ENCODE measurements at regions not wholly inside any gene's neighbourhood (a gene's known extent, or its start where the extent isn't known, plus 50 kb on each side); places are given as distances from the start of the nearest gene placed in this dataset.
"Not testable (repeated sequence)": the region's sequence is repeated elsewhere in the genome, so short reads cannot be mapped to it uniquely, and the experiment has no call there.

DNA sequence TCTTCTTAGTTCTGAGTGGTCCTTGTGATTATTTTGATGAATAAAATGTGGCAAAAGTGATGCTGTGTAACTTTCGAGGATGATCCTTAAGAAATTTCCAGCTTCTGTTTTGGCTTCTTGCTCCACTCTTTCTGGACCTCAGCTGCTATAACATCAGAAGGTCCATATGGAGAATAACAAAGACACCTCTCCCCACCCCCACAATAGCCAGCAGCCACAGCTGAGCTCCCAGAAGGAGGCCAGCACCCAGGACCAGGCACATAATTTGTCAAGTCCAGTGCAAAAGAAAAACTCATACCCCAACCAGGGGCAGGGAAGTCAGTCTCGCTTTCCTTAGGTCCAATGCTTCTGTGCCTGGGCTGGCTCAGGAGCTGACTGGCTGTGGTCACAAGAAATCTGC is 357.6 kb downstream of the RFC3 start:
- FAIRE-seq = no peak

DNA sequence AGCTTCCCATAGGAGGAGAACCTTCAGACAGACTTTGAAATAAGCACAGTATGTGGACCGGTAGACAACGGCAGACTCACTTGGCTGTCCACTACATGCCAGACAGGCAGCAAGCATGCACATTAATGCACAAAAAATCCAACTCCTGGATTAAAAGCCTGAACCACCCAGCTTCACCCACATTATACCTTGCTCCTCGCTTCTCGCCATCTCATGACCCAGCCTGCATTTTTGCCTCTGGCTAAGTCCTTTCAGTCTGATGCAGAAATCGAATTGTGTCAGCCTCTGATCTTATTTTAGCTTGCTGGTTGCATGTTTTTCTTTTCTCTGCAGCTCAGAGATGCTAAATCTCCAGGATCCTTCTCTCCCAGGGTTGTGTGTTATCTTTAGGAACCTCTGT is 358.7 kb downstream of the RFC3 start:
- no peak for FAIRE-seq

DNA sequence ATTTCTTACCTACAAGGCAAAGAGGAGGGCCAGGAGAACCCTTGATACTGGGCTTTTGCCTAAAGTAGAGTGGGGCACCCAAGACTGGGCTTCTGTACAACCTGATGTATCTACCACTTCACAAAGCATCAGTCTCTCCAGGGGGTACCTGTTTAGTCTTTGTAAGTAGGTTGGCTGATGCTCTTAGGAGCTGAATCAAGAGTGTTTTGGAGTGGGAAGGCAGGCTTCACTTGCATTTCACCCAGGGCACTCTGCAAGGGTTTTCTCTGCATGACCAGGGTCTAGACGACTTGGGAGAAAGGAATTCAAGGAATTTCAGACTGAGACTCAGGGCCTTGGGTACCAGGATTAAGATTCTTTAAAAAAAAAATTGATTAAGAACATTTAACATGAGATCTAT is 361.5 kb downstream of the RFC3 start:
- no peak for FAIRE-seq

DNA sequence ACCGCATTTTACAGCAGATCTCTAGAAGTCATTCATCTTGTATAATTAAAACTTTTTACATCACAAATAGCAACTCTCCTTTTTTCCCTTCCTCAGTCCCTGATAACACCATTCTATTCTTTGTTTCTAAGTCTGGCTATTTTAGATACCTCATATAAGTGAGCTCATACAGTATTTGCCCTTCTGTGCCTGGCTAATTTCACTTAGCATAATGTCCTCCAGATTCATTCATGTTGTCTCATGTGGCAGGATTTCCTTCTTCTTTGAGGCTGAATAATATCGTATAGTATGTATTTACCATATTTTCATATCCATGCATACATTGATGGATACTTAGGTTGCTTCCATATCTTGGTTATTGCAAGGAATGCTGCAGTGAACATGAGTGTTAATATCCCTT is 362.0 kb downstream of the RFC3 start:
- FAIRE-seq = no peak

DNA sequence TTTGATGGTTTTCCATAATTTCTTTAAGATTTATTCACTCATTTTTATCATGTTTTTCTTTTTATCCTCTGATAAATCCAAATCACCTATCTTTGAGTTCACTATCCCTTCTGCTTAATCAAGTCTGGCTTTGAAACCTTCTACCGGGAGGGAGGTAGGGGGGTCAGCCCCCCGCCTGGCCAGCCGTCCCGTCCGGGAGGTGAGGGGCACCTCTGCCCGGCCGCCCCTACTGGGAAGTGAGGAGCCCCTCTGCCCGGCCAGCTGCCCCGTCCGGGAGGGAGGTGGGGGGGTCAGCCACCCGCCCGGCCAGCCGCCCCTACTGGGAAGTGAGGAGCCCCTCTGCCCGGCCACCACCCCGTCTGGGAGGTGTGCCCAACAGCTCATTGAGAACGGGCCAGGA is 363.3 kb downstream of the RFC3 start:
- FAIRE-seq = not testable (repeated sequence)

DNA sequence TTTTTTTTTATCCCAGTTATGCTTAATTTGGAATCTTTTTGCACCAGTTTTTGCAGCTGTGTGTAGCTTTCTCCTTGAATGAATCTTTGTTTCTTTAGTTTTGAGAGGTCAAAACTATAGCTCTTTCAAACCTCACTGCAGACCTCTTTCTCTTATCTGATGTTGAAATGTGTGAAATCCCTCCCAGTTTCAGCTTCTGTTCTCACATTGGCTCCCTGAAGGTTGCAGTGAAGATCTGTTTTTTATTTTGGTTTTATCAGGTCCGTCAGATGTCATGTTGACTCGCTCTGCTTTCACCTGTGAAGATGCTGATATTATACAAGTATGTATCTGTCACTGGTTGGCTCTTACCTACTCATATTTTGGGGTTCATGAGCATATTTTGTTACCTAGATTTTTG is 372.0 kb downstream of the RFC3 start:
- no peak for FAIRE-seq

DNA sequence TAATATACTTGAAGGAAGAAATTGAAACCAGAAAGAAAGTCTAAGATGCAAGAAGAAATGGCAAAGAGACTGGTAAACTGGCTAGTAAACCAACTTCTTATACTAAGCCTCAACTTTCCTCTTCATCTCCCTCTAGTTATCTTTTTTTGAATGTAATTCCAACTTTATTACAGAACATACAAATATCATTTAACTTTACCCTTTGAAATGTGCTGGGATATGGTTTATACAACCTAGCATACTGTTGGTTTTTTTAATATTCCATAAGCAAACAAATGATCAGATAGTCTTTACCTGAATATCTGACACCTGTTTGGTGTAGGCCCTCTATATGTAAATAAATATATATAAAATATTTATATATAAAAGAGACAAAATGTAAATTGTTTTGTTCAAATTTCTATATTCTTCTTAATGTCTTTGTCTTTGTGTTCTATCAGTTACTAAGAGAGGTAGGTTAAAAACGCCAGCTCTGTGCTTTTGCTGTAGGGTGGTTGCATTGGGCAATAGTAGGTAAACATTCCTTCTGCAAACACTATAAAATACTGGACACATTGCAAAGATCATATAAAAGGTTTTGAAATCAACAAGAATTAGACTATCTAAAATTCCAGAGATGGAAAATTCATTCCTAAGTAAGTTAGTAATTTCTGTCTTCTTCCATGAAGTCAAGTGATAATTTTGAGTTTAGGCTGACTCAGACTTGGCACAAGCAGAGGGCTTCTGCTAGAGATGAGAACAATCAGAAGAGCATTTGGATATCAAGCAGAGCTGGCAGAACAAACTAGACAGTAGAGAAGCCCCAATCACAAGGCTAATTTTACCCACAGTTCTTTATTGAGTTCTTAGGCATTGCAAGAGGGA is 383.3 kb downstream of the RFC3 start:
- no peak for FAIRE-seq

DNA sequence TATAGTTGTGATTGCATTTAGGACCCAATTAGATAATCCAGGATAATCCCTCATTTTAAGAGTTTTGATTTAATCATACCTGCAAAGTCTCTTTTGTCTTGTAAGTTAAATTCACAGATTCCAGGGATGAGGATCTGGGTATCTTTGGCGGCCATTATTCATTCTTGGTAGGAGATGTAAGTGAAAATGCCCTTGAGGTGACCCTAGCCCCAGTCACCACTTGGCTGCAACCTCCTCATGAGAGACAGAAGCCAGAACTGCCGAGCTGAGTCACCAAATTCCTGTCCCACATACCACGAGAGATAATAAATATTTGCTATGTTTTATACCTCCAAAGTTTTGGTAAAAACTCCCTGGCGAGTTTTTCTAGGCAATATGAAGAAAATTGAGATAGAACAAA is 389.4 kb downstream of the RFC3 start:
- FAIRE-seq = no peak

DNA sequence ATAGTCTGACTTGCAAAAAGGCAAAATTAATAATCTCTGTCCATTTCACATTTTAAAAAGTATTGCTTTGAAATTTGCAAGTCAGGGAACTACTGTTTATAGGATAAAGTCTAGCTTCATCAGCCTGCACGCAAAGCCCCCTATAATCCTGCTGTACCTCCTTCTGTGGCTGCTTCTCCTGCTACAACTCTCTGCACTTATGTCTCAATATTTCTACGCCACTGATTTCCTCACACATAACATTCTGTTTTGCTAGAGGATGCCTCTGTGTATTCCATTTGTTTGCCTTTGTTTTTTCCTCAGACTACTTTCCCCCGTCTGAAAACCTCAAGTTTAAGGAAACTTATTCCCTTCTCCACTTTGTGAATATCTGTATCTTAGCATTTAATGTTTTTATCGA is 389.9 kb downstream of the RFC3 start:
- FAIRE-seq = no peak

DNA sequence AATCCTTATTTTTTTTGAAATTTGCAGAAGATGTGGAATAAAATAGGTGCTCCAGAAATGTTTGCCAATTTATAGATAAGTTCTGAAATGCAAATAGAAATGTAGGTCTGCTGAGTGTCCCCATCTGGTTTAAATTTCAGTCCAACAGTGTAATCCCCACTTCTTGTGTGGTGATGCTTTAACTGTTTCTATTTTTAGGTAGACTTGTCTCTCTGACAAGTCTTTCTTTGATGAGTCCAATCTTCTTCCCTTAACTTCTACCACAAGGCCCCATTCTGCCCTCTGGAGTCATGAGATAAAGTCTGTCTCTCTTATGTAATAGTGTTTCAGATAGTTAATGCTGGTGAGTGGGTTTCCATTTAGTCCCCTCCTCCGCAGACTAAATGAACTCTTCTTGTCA is 390.4 kb downstream of the RFC3 start:
- no peak for FAIRE-seq

DNA sequence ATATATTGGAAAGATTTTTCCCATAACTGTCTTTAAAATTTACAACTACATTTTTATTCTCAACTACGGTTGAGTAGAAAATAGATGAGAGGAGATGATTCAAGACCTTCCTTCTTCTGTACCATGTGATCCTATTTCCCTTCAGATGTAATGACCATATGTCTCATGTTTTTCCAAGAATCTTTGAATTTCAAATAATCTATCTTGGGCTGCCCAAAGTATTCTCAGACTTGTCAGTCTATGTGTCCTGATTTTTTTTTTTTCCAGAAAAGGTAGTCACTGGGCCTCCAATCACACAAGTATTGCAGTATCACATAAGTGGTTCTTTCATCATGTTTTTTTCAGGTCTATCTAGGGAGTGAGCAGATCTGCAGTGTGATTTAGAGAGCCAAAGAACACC is 392.4 kb downstream of the RFC3 start:
- no peak for FAIRE-seq

DNA sequence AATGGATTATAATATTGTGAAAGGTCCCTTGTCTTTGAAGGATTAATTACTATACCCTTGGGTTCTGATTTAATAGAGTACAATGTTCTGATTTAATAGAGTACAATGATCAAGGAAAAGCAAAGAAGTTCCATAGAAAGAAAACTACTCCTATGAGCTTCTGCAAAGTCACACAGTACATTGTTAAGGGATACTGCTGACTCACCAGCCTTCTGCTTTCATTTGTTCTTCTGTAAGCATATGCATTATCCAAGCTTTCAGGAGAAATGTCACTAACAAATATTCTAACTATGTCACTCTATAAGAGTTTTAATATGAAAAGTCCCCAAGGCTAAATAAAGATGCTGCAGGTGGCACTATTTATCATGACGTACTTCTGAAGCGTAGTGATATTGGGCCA is 396.7 kb downstream of the RFC3 start:
- FAIRE-seq = no peak

DNA sequence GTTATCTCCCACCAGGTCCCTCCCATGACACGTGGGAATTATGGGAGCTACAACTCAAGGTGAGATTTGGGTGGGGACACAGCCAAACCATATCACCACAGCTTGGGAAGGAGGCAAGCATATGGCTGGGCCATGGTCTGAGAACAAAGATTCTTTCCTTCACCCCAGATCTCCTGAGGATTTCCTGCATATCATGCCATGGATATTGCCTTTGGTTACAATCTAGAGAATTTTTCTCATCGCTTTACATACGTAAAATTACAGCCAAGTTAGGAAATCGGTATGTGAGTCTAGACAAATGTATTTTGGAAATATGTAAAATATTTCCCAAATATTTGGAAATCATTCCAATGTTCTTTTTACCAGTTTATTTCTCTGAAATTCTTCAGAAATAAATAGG is 398.3 kb downstream of the RFC3 start:
- FAIRE-seq = no peak

DNA sequence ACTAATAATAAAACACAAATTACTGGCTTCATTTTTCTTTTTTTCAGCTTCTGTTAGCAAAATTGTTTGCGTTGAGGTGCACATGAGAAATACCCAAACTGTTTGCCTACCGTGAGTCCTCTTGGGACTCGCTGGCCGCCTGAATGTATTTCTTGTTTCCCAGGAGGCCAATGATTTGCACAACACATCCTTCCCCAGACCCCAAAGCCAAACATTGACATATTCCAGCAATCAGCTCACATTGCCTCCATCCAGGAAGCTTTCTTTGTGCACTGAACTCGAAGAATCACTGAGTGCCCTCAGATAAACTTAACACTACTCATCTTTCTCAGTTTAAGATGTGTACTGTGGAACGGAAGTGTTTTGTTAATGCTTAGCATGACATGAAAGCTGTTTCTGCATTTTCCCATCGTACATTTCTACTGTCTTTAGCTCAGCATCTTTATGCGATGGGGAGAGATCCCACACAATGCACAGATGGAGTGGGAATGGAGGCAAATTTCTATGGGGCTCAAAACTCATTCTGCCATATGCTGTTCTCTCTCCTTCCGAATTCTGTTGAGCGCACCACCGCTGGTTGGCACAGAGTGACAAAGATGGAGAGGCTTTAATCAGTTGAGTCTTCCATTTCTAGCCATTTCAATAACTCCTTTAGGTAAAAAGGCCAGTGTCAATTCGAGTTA is 399.5 kb downstream of the RFC3 start:
- FAIRE-seq = no peak

DNA sequence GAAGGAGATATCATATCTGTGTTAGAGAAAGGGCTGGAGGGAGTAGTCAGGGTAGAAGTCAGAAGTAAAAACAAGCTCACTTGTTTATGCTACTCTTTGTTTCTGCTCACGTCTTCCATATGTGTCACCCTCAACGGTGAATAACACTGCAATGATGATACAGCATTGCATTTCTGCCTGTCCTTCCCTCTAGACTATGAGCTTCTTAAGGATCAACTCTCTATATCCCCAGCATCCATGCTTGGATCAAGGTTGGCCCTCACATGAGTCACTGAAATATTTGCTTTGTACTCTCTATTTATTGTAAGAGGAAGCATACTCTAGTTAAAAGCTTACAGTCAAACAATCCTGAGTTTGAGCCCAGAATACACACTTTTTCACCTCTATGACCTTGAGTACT is 406.0 kb downstream of the RFC3 start:
- FAIRE-seq = no peak

DNA sequence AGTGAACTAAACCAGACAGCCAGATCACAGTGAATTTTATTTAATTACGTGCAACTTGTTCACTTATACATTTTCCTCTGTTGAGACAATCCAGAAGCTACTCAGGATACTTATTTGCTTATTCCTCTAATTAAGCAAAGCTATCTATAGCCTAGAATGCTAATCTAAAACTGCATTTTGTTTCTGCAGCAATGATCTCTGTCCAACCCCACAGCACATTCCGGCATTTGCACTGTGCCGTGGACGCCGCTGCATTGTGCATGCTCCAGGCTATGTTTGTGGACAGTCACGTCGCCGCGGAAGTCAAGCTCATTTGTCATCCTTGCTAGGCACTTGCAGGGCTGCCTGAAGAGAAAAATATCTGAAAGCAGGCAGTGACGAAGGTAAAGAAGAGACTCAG is 406.9 kb downstream of the RFC3 start:
- FAIRE-seq = no peak

DNA sequence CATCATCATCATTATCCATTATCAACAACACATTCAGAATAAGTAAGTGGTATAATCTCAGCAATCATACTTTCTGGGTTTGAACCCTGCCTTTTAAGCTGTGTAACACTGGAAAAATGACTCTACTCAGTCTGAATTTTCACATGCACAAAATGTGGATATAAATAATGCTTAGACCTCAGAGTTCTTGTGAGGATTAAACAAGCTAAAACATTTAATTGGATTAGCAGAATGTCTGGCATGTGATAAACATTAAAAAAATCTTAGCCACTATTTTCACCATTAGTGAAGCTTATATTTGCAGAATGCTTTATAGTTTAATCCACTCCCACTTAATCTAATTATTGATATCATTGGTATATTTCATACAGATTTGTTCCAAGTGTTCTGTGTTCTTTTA is 412.3 kb downstream of the RFC3 start:
- FAIRE-seq = no peak

DNA sequence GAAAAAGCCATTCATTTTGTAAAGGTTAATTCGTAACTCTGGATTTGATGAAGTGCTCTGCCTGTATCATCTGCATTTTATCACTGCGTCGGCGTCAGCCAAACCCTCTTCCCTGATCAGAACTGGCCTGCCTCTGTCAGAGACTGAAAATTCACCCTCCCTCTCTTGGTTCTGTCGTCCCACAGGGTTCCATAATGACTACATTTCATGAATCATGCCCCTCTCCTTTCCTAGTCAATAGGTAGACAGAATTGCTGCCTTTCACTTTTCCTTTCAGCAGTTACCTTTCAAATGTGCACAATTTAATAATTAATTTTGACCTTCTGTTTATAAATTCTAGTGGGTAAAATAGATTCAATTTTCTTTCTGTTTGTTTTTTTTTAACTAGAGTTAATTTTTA is 423.4 kb downstream of the RFC3 start:
- FAIRE-seq = no peak

DNA sequence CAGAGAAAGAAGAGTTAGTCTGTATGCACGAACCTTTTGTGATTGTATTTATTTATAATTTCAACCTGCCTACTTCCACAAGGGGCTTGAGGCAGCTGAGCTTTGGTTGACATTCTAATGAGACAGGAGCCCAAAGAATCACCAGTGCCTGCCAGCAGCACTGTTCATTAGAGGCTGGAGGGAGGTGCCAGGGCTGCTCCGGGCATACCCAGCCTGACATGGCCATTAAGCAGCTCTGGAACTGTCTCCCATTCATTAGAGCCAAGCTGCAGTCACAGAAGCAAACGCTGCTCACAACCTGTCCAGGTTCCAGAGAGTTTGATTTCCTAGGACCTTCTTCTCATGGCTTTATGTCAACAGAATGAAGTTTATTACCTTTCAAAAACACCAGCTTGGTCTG is 425.5 kb downstream of the RFC3 start:
- no peak for FAIRE-seq

DNA sequence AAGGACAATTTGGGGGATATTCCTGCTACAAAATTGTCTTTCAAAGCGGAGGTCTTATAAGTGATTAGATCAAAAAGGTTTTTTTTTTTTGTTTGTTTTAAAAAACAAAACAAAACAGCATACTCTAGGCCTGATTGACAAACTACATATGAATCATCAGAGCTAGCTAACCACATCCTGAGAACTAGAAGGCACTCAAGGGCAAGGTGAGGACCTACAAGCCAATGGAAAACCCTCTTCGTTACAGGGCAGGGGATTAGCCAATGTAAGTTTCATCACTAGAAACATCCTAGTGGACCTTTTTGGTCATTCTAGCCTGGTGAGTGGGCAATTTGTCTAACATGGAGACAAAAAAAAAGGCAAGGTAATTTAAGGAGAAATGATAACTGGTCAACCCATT is 428.6 kb downstream of the RFC3 start:
- no peak for FAIRE-seq

DNA sequence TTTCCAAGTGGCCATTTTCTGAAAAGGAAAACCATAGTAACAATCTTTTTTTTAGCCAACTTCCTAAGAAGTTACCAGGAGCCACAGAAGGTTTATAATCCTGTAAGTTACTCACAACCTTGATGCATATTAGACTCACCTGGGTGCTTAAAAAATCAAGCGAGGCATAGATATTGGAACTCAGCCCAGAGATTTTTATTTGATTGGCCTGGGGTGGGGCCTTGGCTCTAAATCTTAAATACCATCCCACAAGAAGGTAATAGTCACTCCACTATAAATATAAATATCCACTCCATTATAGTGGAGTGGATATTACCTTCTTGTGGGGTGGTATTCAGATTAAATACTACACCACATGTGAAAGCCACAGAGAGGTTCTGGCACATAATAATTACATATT is 429.6 kb downstream of the RFC3 start:
- FAIRE-seq = no peak

DNA sequence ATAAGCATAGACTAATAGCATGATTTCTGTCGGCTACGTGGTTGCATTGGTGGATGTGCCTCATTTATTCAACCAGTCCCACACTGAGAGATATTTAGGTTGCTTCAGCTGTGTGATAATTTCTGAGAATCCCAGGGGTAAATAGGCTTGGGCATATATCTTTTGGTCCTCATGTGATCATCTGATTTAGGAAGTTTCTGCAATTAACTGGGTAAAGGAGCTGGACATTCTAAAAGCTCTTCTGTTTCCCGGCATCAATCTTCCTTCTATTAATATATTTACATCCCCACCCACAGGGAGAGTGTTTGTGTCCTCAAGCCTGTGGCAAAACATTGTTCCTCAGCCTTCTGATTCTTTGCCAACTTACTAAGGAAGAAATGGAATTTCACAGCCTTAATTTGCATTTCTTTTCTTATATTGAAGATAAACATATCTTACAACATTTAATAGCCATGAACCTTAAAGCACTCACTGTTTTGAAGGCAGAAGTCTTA is 431.6 kb downstream of the RFC3 start:
- no peak for FAIRE-seq

DNA sequence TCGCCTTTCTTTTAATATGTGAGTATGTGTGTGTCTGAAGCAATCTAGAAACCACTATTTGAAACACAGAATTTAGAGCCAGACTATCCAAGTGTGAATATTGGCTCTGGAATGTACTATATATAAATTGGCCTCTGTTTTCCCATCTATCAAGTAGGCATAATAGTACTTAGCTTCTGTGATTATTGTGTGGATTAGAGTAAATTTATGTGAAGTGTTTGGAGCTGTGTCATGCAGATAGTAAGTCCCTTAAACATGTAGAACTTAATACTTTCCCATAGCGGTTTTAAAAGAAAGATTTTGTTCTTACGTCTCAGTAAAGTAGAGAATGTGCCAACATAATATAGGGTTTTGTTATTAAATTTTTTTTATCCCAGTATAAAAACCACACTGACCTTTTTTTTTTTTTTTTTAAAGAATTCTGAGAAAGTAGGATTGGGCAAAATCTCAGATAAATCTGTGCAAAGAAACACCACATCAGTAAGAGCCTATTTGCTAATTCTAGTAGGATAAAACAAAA is 432.3 kb downstream of the RFC3 start:
- no peak for FAIRE-seq

DNA sequence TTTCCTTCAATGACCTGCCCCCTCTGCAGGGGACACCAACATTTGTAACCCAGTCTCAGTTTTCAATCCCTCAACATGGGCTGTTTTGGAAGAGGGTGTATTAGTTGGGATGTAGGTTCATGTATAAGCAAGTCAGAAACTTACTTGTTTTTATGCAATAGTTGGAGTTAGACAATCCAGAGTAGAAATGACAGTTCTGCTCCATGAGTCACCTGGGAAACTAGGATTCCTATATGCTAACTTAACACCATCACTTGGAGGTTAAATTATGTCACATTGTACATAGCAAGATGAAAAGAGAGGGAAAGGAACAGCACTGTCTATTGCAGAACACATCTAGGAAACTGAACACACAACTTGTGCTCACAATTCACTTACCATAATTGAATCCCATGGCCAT is 436.4 kb downstream of the RFC3 start:
- no peak for FAIRE-seq
